WTC11 (cell line): ENCODE measurements at regions not wholly inside any gene's neighbourhood (a gene's known extent, or its start where the extent isn't known, plus 50 kb on each side); places are given as distances from the start of the nearest gene placed in this dataset.

ENCODE experiments used
- ESRRA ChIP-seq: sonication (generic); formaldehyde crosslinking; IDR thresholded peaks from 2 replicates; pipeline ENCODE4 v1.8.1; 2022; ENCODE audit warnings: mild to moderate bottlenecking, missing genetic modification reagents, borderline replicate concordance
- JUN ChIP-seq: sonication (generic); formaldehyde crosslinking; IDR thresholded peaks from 2 replicates; pipeline ENCODE4 v1.8.0; 2023; ENCODE audit warnings: mild to moderate bottlenecking, missing genetic modification reagents
- NFYB ChIP-seq: sonication (generic); formaldehyde crosslinking; conservative IDR thresholded peaks from 2 replicates; pipeline ENCODE4 v1.8.0; 2022; ENCODE audit warnings: low read depth, missing genetic modification reagents
- TF ChIP-seq, protein P1 (sequence below): fragments of 200-600 bp; IDR thresholded peaks from 2 replicates; pipeline ENCODE4 v1.8.0; 2022; ENCODE audit warnings: antibody characterized with exemption
- TF ChIP-seq, protein P2 (sequence below): sonication (generic); formaldehyde crosslinking; conservative IDR thresholded peaks from 2 replicates; pipeline ENCODE4 v1.8.1; 2022; ENCODE audit warnings: mild to moderate bottlenecking, missing genetic modification reagents

DNA sequence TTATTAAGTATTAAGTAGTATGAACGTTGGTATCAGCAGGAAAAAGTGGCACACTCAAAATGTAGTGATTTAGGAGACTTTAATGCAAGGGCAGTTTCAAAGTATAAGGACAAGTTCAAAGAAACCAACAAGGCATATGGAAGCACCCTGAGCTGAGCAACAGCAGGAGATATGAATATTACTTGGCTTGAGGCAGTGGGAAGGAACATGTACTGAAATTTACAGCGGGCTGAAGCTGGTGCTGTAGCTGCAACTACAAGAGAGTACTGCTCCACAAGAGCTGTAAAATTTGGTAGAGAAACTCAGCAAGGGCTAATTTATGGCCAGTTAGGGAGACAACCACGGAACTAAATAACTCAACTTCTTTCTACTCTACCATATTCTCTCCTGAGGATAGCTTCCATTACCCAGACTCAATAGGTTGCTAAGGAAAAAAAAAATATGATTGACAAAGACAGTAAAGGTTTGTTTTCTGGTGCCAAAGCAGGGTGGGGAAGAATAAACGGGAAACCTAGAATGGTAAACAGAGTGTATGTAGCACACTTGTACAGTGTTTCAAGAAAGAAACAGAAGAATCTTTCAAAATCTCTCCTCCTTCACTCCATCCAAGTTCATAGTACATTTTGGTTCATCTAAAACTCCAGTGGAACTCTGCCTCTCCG lies 487.8 kb upstream of the MGAT4C start:
- TF ChIP-seq, protein P1, sequence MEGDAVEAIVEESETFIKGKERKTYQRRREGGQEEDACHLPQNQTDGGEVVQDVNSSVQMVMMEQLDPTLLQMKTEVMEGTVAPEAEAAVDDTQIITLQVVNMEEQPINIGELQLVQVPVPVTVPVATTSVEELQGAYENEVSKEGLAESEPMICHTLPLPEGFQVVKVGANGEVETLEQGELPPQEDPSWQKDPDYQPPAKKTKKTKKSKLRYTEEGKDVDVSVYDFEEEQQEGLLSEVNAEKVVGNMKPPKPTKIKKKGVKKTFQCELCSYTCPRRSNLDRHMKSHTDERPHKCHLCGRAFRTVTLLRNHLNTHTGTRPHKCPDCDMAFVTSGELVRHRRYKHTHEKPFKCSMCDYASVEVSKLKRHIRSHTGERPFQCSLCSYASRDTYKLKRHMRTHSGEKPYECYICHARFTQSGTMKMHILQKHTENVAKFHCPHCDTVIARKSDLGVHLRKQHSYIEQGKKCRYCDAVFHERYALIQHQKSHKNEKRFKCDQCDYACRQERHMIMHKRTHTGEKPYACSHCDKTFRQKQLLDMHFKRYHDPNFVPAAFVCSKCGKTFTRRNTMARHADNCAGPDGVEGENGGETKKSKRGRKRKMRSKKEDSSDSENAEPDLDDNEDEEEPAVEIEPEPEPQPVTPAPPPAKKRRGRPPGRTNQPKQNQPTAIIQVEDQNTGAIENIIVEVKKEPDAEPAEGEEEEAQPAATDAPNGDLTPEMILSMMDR = no peak
- TF ChIP-seq ESRRA (CRISPR knock-in tag) (no peak), NFYB (no peak), JUN (no peak)
- TF ChIP-seq, protein P2, sequence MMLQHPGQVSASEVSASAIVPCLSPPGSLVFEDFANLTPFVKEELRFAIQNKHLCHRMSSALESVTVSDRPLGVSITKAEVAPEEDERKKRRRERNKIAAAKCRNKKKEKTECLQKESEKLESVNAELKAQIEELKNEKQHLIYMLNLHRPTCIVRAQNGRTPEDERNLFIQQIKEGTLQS (CRISPR knock-in tag) = no peak
